T-helper 2 cell treated with Interferon-gamma antibody and Interleukin-4, amounts not matched to agents 5 μg/mL and 100 μg/mL, for 36 hours (primary cell): ENCODE measurements at regions not wholly inside any gene's neighbourhood (a gene's known extent, or its start where the extent isn't known, plus 50 kb on each side); places are given as distances from the start of the nearest gene placed in this dataset.

Experiments
- DNase-seq: peaks from one replicate; pipeline ENCODE4 v3.0.0; 2021; ENCODE audit warnings: low spot score
- H3K27ac Mint-ChIP-seq: one replicate; pipeline ENCODE4 v1.8.0; 2021; ENCODE audit warnings: mild to moderate bottlenecking, mixed read lengths
- H3K27me3 Mint-ChIP-seq: one replicate; pipeline ENCODE4 v1.8.0; 2021; ENCODE audit warnings: low read depth, mixed read lengths
- H3K36me3 Mint-ChIP-seq: one replicate; pipeline ENCODE4 v1.8.0; 2021; ENCODE audit warnings: low read depth, mixed read lengths
- H3K4me1 Mint-ChIP-seq: one replicate; pipeline ENCODE4 v1.8.0; 2021; ENCODE audit warnings: low read depth, mixed read lengths
- H3K4me3 Mint-ChIP-seq: one replicate; pipeline ENCODE4 v1.8.0; 2022; ENCODE audit warnings: mild to moderate bottlenecking, moderate library complexity, mixed read lengths
- H3K9me3 Mint-ChIP-seq: one replicate; pipeline ENCODE4 v1.8.0; 2021; ENCODE audit warnings: mixed read lengths

- H3K36me3 Mint-ChIP-seq = no peaks in the 10 kb centered on the region
- H3K4me3 Mint-ChIP-seq = no peak overlapping the region
- no peaks in the 10 kb centered on the region for H3K9me3 Mint-ChIP-seq
- peaks cover 2% of the 10 kb centered on the region for H3K27me3 Mint-ChIP-seq
- no peaks in the 10 kb centered on the region for H3K4me1 Mint-ChIP-seq
- no peak for DNase-seq
- no peak overlapping the region for H3K27ac Mint-ChIP-seq
These were observed 103.0 kb downstream of the SUCNR1 start for GRCh38 chr3:151976211-151977050.

- Mint-ChIP-seq H3K4me1 (no peaks in the 10 kb centered on the region), H3K27me3 (no peaks in the 10 kb centered on the region), H3K4me3 (no peak overlapping the region), H3K36me3 (no peaks in the 10 kb centered on the region), H3K9me3 (no peaks in the 10 kb centered on the region), H3K27ac (no peak overlapping the region)
- DNase-seq = no peak
These were observed 106.5 kb downstream of the SUCNR1 start for GRCh38 chr3:151979906-151980305.

DNA sequence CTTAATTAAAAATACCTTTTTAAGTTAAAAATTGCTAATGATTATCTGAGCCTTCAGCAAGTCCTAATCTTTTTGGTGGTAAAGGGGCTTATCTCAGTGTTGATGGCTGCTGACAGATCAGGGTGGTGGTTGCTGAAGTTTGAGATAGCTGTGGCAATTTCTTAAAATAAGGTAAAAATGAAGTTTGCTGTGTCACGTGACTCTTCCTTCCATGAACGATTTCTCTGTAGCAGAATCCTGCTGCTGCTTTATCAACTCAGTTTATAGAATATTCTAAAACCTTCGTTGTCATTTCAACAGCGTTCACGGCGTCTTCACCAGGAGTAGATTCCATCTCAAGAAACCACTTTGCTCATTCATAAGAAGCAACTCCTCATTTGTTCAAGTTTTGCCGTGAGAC, 110.1 kb downstream of the SUCNR1 start:
- no peak for DNase-seq
- Mint-ChIP-seq H3K27ac (no peak overlapping the region), H3K36me3 (no peaks in the 10 kb centered on the region), H3K27me3 (no peaks in the 10 kb centered on the region), H3K4me3 (no peak overlapping the region), H3K4me1 (no peaks in the 10 kb centered on the region), H3K9me3 (no peaks in the 10 kb centered on the region)

- Mint-ChIP-seq H3K4me3 (no peak overlapping the region), H3K27me3 (peaks cover 9% of the 10 kb centered on the region), H3K9me3 (no peaks in the 10 kb centered on the region), H3K36me3 (no peaks in the 10 kb centered on the region), H3K27ac (no peak overlapping the region), H3K4me1 (no peaks in the 10 kb centered on the region)
- DNase-seq = no peak
These were observed 112.5 kb downstream of the SUCNR1 start for GRCh38 chr3:151985787-151986430.

DNA sequence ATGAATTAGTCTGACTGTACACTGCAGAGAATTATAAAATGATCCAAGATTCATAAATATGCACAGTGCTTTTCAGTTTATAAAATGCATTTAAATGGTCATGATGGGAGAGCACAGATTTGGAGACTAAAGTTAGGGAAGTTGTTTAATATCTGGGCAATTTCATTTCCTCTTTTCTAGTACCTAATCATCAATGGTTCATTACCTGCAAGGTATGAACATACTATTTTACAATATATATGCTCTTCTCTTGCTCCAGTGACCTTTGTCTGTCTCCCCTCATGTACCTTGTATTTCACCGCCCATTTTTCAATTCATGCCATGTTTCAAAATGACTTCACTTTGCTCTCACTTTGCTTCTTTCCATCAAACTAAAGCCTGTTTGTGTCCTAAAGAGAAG, 114.5 kb downstream of the SUCNR1 start:
- peaks cover 12% of the 10 kb centered on the region for H3K27me3 Mint-ChIP-seq
- no peak overlapping the region for H3K27ac Mint-ChIP-seq
- DNase-seq = no peak
- no peaks in the 10 kb centered on the region for H3K4me1 Mint-ChIP-seq
- no peaks in the 10 kb centered on the region for H3K9me3 Mint-ChIP-seq
- H3K4me3 Mint-ChIP-seq = no peak overlapping the region
- no peaks in the 10 kb centered on the region for H3K36me3 Mint-ChIP-seq

DNA sequence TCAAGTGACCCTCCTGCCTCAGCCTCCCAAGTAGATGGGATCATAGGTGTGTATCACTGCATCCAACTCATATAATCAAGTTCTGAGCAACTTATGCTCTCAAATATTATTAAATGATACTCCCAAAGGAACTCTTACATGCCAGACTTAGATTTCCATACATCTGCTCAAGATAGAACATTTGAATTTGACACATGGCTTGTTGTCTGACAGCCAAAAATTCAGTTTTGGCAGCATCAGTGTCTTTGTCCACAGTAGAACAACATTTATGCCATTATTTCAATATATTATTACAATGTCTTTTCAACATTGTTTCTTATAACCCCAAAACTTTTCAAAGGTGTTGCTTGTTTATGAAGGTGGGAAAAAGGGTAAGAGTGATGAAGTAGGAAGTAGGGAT, 116.2 kb downstream of the SUCNR1 start:
- Mint-ChIP-seq H3K36me3 (no peaks in the 10 kb centered on the region), H3K4me1 (no peaks in the 10 kb centered on the region), H3K4me3 (no peak overlapping the region), H3K27ac (no peak overlapping the region), H3K9me3 (no peaks in the 10 kb centered on the region), H3K27me3 (peaks cover 12% of the 10 kb centered on the region)
- DNase-seq = no peak

DNA sequence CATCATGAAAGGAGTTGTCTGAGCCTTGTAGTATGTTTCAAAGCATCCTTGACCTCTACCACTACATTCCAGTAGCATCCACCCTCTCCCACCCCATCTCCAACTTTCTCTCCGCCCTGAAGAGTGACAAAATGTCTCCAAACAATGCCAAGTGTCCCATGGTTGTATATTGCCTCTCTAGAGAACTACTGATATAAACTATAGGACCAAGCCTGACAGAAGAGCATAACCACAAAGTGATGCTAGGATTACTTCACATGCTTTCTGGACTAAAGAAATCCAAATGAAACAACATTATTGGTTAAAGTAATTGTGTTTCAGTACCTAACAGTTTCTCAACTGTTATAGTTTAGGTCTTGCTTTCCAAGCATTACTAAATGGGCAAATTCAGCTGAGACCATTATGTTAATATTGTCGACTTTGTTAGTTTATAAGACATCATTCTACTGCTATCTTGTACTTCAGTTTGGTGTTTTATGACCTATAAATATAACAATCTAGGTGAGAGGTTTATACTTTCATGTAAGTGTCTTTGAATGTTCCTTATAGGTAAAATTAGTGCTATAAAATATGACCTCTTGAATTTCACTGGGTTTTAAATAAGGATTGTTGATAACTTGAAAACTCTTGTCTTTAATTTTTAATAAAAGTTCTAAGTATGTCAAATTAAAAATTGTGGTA, 117.4 kb downstream of the SUCNR1 start:
- Mint-ChIP-seq H3K27me3 (peaks cover 12% of the 10 kb centered on the region), H3K4me1 (no peaks in the 10 kb centered on the region), H3K27ac (no peak overlapping the region), H3K4me3 (no peak overlapping the region), H3K9me3 (no peaks in the 10 kb centered on the region), H3K36me3 (no peaks in the 10 kb centered on the region)
- no peak for DNase-seq

GRCh38 chr3:151992326-151993041, 119.0 kb downstream of the SUCNR1 start:
- Mint-ChIP-seq H3K9me3 (no peaks in the 10 kb centered on the region), H3K27ac (no peak overlapping the region), H3K27me3 (peaks cover 12% of the 10 kb centered on the region), H3K4me1 (no peaks in the 10 kb centered on the region), H3K36me3 (no peaks in the 10 kb centered on the region), H3K4me3 (no peak overlapping the region)
- DNase-seq = no peak

DNA sequence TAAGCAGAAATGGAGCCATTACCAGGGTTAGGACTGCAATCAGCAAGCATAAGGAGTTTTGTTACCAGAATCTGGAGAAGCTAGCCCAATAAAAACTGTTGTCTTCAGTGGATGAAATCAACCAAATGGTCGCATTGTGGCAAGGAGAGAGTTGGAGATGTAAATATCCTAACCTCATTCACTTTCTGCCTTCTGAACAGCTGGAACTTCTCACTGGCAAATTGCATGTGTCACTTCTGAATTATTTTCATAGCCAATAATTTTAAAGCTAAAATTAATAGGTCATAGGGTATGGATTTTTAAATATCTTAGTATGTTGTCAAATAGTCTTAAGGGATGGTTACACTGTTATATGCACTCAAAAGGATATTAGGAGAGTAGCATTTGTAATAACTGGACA, 121.6 kb downstream of the SUCNR1 start:
- Mint-ChIP-seq H3K27ac (no peak overlapping the region), H3K4me1 (no peaks in the 10 kb centered on the region), H3K36me3 (no peaks in the 10 kb centered on the region), H3K4me3 (no peak overlapping the region), H3K9me3 (no peaks in the 10 kb centered on the region), H3K27me3 (peaks cover 9% of the 10 kb centered on the region)
- no peak for DNase-seq

DNA sequence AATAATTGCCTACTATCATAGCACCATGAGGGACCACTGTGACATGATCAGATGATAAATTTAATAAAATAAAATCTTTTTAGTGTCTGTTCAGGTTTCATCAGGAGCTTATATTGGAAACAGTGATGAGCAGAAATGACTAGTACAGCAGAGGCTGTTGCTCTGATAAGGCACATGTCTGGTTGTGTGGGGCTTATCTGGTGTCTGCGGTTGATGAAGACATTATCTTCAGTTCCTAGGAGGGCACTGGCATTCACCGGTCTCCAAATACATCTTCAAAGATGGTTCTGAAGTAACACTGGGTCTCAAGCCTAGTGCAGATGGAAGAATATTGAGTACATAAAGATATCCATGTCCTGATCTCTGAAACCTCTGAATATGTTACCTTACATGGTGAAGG, 125.3 kb downstream of the SUCNR1 start:
- DNase-seq = no peak
- no peak overlapping the region for H3K4me3 Mint-ChIP-seq
- H3K27ac Mint-ChIP-seq = no peak overlapping the region
- H3K27me3 Mint-ChIP-seq = peaks cover 4% of the 10 kb centered on the region
- no peaks in the 10 kb centered on the region for H3K36me3 Mint-ChIP-seq
- H3K4me1 Mint-ChIP-seq = no peaks in the 10 kb centered on the region
- no peaks in the 10 kb centered on the region for H3K9me3 Mint-ChIP-seq

- Mint-ChIP-seq H3K4me3 (no peak overlapping the region), H3K4me1 (no peaks in the 10 kb centered on the region), H3K27ac (no peak overlapping the region), H3K36me3 (no peaks in the 10 kb centered on the region), H3K9me3 (no peaks in the 10 kb centered on the region), H3K27me3 (peaks cover 4% of the 10 kb centered on the region)
- no peak for DNase-seq
These were observed 126.5 kb downstream of the SUCNR1 start for GRCh38 chr3:151999936-152000335.

DNA sequence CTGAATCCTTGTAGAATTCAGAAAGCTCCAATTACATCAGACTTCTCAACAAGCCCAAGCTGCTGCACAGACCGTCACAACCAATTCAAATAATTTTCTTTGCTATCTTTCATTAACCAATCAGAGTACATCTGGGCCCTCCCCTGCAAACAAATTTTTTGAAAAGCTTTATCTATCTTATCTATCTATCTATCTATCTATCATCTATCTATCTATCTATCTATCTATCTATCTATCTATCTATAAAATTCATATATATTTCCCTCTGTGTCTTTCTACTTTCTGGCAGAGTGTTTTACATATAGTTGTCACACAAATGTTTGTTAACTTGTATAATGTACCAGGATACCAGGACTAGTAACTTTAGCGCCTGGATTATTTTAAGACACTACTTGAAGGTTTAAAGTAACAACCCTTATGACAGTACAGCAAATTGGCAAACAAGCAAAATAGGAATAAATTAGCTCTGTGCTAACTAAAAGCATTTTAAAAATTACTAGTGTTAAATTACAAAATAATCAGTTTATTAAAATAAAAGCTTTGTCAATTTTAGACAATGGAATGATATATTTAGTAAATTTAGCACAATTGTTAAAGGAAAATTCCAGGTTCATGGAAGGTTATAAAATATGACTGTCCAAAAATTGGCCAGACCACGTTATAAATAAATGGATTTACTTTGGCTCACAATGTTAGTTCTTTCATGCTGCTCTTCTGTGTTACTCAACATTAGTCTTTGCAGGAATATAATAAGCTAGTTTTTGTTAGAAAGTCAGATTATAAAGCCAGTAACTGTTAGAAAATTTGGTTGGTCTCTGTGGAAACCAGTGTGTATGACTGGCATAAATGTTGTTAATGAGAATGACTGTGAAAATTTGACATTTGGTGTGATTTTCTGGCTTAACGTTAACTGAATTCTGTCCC, 138.6 kb downstream of the SUCNR1 start:
- Mint-ChIP-seq H3K27me3 (peaks cover 5% of the 10 kb centered on the region), H3K36me3 (no peaks in the 10 kb centered on the region), H3K27ac (no peak overlapping the region), H3K4me3 (no peak overlapping the region), H3K4me1 (no peaks in the 10 kb centered on the region), H3K9me3 (no peaks in the 10 kb centered on the region)
- no peak for DNase-seq

GRCh38 chr3:152019508-152019907, 146.1 kb downstream of the SUCNR1 start:
- Mint-ChIP-seq H3K27me3 (peaks cover 20% of the 10 kb centered on the region), H3K36me3 (no peaks in the 10 kb centered on the region), H3K4me3 (no peak overlapping the region), H3K4me1 (no peaks in the 10 kb centered on the region), H3K27ac (no peak overlapping the region), H3K9me3 (no peaks in the 10 kb centered on the region)
- DNase-seq = no peak
